ENCODE measurements at regions not wholly inside any gene's neighbourhood (a gene's known extent, or its start where the extent isn't known, plus 50 kb on each side); places are given as distances from the start of the nearest gene placed in this dataset.

DNA sequence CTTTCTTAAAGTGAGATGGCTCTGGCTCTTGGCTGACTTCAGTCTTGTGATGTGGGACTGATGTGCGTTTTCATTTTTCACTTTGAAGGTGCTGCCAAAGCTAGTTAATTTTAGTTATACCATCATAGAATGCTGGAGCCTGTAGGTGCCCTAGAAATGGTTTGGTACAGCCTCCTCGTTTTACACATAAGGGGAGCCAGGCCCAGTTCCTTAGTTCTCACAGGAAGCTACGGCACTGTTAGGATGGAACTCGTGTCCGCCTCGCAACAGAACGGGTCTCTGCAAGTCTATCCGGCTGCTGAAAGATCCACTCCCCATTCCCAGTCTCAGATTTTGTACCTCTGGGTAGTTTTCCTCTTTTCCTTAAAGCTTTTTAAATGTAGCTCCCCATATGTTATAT lies 173.2 kb upstream of the PRPS1L1 start:
- no peak for DNase-seq (ENCODE audit: low spot score)

DNA sequence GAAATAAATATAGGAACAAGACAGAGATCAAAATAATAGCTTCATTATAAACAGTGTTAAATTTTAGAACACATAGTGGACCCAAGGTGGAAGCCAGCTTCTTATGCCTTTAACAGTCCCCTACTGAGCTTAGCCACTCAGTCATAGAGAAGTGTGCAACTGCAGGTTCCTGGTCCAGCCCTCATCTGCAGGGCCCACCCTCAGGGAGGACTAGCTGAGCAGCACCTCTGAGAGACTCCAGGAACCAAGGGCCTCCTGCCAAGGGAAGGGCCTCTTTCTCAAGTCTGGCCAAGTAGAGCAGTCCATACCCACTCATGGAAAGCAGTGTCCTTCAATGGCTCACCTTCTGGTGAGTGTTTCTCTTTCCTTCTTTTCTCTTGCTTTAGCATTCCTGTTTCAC lies 173.7 kb upstream of the PRPS1L1 start:
- no peak for DNase-seq (ENCODE audit: low spot score)

DNA sequence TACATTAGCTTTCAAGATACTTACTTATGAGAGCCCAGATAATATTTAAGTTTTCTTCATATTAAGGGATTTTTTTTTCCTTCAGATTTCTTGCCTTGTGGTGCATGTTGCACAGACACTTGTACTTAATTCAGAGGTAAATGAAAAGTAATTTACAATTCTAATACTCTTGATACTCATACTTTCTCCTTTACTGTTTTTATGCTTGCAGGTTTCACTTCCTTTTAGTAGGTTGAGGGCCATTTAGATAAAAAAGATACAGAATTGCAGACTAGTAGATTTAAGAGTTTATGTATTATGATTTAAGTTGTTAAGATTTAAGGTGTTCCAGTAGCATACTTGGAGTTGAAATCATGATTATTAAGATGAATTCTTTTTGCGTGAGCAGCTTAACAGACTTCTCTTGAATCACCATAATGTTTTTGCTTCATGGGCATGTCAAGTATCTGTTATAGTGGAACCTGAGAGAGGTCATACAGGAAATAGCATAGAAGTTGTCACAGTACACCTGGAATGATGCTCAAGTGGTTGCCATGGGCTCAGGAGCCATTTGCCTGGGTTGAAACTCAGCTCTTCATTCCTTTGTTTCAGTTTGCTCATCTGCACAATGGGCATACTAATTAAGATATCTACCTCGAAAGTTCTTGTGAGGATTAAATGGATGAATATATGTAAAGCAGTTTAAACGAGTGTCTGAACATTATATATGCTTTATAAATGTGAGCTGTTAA lies 174.8 kb upstream of the PRPS1L1 start:
- DNase-seq (ENCODE audit: low spot score): no peak

DNA sequence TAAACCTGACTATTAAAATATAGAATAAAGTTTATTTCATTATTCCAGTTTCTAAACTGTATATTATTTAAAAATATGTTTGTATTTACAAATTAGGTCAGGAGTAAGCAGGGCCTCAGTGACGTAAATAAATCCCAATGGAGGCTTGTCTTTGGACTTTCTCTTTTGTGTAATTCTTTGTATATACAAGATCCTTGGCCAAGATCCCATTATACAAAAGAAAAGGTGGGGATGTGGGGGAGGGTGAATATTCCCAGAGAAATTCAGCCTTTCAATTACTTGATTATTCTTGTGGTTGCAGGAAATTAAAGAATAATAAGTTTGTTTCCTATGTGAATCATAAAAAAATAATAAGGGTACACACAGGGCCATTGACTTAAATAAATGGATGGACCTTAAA lies 178.7 kb upstream of the PRPS1L1 start:
- no peak for DNase-seq (ENCODE audit: low spot score)

DNA sequence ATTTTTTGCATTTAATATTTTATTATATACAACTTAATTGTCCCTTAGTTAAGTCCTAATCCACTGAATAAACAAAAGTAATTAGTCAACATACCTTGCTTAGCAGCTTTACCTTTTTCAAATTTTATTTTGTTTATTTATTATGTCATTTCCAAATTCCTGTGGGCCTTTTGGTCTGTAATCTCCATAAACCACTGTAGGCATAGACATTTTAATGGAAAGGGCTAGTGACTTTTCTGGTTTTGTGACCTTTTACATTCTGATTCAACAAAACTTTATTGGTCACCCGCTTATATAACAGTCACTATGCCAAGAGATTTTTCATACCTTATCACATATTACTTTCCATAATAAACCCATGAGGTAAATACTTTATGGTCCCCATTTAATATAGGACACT lies 181.3 kb upstream of the PRPS1L1 start:
- no peak for DNase-seq (ENCODE audit: low spot score)

DNA sequence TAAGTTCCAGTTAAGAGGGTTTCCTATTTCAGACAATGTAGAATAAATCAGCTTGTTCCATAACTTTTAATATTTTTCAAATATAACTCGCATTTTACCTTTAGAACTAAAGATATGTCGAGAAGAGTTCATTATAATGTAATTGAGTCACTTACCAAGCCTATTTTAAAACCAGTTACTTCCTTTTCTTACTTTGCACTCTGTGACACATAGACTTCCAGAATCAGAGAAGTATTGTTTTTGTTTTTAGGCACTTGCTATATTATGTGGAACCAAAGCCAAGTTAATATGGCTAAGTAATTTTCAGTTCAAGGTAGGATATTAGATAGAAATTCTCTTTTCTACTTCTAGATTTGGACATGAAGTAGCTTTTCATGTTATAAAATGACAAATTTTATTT lies 182.7 kb upstream of the PRPS1L1 start:
- no peak for DNase-seq (ENCODE audit: low spot score)

DNA sequence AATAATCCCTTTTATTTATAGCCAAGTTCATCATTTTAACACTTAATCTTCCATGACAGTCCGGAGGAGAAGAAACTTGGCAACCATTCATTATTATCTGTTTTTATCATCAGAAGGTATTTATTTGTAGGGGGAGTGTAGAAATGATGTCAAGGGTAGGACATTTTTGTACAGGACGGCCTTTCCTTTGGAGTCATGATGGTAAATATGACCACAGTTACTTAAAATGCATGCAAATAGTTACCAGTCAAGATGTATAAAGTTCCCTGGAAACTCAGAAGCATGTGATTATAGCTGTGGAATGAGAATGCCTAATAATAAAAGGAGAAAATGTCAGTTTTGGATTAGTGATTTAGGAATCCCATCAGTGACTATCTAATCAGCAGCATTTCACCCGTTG lies 183.1 kb upstream of the PRPS1L1 start:
- DNase-seq (ENCODE audit: low spot score): no peak

DNA sequence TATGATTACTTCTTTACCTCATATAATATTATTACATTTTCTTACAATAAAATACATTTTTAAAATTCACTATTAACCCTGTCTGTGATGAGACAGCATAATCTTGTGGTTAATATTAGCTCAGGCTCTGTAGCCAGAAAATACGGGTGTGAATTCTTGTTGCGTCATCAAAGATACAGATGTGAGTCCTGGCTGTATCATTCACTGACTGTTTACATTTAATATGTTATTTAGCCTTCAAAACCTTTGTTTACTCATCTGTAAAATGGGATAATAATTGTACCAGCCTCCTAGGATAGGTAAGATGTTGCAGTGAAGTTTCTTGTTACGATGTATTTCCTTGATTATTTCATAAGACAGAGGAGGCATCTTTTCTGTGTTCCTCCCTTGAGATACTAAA lies 184.7 kb upstream of the PRPS1L1 start:
- DNase-seq (ENCODE audit: low spot score): no peak

DNA sequence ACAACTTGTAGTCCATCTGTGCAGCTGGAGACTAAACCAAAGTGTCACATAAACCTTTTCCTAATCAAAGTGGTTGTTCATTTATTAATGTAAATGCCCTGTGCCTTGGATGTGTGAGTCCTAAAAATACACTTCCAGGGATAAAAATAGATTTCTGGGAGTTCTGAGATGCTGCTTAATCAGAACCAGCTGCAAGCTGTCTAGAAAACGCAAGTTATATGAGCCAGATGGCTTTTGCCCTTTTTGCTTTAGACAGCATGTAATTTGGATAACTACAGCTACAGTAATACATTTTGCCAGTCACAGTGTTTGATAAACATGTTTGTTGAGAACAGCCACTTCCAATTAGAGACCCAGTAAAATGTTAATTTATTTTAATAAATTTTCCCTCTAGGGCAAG lies 185.1 kb upstream of the PRPS1L1 start:
- peak; percentile 11 for DNase-seq (ENCODE audit: low spot score)

DNA sequence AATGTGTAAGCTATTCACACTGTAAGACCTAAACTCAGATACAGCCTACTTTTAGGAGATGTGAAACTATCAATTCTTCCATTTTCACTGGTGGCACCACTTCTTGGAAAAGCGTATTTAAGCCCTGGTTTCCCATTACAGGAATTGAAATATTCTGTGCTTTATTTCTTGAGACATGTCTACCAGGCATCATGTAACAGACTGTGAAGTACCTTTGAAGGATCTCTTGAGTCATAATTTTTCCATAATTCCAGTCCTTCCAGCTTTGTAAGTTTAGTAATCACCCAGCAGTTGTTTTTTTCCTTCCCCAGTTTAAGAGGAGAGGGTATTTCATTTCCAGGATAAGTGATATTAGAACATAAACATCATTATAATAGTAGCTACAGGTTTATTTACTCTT lies 186.0 kb upstream of the PRPS1L1 start:
- DNase-seq (ENCODE audit: low spot score): no peak

DNA sequence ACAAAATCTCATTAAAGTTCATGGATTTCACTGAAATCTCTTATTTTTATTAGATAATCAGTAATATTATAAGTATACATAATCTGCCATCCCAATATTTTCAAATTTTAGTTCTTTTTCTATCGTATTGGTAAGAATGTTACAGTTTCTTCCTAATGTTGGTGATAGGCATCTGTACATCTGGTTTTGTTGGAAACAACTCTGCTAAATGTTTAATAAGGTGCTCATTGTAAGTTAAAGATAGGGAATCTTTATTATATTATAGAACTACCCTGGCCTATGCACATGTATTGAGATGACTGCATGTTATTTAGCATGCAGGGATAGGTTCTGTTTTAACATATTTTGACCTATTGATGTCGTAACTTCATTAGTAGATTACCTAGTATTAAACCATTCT lies 188.6 kb upstream of the PRPS1L1 start:
- no peak for DNase-seq (ENCODE audit: low spot score)

DNA sequence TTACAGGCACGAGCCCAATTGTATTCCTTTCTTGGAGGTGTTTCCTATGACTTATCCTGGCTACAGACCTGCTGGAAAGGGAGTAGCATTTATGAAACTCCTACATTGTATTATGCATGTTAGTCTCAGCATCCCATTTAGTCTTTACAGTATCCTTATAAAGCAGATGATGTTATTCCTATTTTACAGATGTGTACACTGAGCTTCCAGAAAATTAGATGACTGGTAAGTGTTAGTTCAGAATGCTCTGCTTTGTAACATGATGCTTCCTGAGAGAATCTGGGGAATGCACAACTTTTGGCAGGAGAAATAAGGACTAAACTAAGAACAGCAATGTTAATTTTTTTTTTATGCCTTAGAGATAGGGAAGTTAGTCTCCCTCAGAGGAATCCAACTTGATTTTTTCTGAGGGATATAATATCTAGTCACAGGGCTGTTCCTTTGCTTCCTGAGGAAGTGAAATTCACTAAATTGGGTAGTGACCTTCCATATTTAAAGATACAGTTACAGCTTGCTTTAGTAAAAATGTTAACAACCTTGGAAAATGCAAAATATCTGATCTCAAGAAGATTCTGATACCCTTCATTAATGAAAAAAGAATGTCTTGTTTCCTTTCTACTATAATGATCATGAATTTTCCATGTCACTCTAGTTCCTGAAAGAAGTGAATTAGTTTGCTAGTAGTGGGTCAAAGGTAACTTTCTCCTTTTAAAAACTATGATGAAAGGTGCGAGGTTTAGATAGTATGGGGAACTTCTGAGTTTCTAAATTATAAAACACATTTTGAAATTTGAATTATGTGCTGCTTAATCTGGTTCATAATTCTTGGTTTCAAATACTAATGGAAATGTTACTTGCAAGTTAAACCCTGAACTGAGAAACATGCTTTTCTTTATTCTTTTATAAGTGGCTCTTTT lies 194.0 kb upstream of the PRPS1L1 start:
- no peak for DNase-seq (ENCODE audit: low spot score)

DNA sequence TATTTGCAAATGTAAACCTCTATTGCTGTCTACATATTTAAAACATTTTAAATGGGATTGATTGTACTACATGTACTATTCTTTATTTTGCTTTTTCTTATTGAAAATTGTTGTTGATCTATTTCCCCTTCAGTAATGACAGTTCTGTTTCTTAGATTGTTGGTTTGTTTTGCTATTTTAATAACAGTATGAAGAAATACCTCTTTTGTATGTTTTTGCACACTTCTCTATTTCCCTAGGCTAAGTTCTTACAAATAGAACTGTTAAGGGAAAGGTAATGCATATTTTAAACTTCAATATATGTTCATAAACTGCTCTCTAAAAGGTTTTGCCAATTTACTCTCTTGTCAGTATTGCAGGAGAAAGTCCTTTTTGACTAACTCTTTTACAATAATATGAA lies 195.0 kb upstream of the PRPS1L1 start:
- no peak for DNase-seq (ENCODE audit: low spot score)

DNA sequence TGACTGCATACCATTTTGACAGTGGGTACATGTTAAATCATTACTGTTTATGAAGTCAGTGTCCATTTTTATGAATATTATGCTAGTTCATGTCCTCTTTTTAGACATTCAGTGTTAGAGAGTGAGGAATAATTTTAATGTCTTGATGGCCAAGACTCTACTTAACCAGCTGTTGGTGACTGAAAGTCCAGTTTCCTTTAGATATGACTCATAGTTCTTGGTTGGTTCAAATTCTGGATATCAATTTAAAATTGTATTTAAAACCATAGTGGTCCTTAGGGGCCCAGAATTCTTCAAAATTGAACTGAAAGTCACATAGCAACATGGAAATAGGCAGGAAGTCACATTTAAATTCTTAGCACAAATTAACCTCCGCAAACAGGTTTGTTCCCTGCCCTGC lies 196.5 kb upstream of the PRPS1L1 start:
- DNase-seq (ENCODE audit: low spot score): no peak

DNA sequence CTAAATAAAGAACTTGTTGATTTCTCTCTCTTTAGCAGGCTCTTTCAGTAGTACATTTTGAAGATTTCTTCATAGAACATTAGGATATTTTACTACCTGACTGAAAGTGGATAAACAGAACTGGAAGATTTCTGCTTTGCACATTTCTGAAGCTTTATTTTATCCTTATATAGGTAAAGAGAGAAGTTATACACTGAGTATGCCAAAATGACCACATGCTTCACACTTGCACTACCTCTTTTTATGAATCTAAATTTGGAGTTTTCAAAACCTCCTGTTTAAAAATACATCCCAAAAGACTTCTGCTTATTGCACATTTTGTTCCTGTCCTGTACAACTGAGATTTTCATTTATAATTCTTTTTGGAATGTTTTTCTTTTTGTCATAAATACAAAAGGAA lies 197.4 kb upstream of the PRPS1L1 start:
- DNase-seq (ENCODE audit: low spot score): no peak

DNA sequence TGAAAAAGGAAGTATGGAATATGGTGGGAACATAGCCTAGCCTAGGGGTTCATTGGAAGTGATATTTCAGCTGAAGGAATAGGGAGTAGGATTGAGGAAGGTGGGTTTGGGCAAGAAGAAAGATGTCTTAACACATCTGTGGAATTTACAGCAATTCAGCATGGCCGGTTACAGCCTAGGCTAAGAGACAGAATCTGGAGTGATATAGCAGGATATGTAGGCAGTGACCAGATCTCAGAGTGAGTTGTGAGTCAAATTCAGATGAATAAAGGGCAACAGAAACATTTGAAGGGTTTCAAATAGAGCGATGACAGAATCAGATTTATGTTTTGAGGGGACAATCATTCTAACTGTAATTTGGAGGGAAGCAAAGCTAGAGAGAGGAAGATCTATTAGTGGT lies 199.0 kb upstream of the PRPS1L1 start:
- no peak for DNase-seq (ENCODE audit: low spot score)

DNA sequence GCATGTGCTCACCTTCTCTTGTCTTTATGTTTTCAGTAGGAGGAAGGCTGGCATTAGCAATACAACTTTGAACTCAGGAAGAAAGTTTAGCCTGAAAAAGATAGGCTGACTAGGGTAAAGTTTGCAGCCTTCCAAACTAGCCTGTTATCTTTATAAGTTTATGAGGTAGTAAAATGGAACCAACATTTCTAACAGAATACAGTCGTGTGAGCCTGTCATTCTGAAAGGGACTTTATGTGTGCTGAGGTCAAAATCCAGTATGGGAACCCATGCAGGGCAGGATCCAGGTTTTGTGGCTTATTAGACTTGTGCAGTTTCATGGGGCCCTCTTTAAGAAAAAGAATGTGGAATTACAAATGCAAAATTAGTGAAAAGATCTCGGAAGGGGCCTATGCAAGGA lies 201.0 kb upstream of the PRPS1L1 start:
- DNase-seq (ENCODE audit: low spot score): no peak

DNA sequence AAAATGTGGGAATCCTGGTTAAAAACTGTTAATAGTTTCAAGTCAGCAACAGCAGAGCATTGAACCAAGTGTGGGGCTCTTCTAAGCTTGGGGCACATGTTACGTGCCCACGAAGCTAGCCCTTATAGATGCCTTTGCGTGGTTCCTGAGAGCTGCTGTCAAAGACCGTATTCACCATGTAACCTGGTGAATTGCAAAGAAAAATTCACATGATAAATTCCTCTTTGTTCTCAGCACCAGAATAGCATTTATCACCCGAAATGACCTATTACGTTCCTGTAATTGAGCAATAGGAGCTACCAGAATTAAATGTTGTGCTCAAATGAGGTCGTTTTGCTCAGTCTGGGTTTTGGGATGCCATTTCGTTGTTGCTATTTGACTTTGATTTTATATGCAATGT lies 202.6 kb upstream of the PRPS1L1 start:
- no peak for DNase-seq (ENCODE audit: low spot score)

DNA sequence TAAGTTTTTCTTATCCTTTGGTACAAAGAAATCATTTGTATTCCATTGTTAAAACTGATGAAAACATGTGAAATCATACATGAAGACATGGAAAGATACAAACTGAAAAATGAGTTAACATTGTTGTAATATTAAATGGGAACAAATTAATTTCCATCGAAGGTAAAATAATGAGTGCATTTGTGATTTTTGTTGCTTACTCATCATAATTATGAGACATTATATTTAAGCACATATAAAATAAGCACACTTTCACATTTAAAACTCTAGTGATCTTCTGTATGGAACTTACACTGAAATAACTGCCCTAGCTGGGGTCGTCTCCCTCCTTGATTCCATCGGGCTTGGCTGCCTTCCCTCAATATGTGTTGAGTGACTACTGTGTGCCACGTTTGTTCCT lies 204.2 kb upstream of the PRPS1L1 start:
- no peak for DNase-seq (ENCODE audit: low spot score)

DNA sequence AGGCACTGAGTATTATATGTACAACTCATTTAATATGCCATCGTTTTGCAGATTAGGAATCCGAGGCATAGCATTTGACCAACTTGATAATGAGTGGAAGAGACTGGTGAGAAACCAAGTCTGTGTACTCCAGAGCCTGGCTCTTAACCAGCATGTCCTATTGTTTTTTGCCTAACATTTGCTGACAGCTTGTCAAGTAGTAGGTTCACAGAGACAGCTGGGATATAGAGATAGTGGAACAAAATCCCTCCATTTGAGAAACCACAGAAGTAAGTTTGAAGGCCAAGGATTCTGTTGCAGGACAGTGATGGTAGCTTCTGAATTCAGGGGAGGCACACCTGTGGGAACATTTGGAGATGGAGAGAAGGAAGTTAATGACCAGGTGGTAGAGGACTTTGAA lies 206.9 kb upstream of the PRPS1L1 start:
- DNase-seq (ENCODE audit: low spot score): no peak

DNA sequence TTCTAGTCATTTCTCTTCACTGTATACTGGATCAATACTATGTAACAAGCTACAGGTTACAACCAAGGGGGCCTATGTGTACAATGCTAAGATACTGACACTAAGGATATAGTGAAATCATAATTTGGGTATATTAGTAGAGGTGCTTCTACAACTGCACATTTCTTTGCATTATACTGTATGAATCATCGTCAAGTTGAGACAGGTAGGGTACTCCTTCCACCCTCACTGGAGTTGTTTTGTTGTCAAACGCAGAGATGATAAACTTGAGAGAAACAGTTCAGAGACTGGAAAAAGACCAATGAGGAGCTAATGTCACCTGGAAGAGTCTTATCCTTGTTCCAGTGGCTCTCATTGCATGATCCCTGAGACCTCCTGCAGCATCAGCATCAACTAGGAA lies 208.2 kb upstream of the PRPS1L1 start:
- no peak for DNase-seq (ENCODE audit: low spot score)

DNA sequence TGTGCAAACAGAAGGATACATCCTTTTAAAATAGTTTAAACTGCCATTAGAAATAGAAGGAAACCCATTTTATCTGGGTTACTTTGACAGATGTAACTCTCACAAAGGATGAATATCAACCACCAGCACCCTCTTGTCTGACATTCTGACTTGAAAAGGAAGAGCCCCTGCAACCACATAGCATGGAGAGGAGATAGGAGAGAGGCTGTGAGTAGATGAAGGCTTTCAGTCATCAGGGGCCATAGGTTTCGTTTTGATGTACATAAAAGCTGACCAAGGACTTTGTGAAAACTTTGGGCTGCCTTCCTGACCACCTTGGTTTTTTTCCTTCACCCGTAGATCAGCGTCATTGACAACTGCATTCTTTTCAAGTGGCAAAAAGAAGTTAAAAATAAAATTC lies 211.6 kb upstream of the PRPS1L1 start:
- DNase-seq (ENCODE audit: low spot score): no peak

DNA sequence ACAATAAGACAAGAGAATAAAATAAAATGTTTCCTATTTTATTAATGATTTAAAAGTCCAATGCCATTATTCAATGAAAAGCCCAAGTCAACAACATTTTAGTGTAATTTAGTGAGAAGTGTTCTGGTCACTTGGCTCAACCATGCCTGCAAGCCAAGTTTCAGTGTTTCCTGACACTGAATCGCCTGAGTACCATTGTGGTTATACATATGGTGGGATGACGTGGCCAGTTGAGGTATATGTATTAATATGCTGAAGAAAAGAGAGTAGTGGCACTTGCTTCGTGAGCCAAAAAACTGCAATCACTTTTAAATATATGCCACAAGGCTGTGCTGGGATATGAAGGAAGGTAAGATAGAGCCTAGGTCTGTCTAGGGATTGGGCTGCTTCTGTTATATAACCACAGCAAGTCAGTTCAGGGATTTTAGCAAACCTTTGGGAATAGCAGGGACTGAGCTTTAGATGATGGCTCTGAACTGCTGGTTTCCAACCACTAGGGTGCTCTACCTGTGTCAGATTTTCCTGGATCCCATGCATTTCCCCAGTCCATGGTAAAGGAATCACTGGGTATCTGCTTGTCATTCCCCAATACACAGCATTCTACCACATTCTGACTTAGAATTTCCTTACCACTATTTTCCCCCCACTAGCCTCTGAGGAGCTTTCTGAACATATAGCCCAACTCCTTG lies 214.0 kb upstream of the PRPS1L1 start:
- no peak for DNase-seq (ENCODE audit: low spot score)
